ENCODE measurements at regions not wholly inside any gene's neighbourhood (a gene's known extent, or its start where the extent isn't known, plus 50 kb on each side); places are given as distances from the start of the nearest gene placed in this dataset.

DNA sequence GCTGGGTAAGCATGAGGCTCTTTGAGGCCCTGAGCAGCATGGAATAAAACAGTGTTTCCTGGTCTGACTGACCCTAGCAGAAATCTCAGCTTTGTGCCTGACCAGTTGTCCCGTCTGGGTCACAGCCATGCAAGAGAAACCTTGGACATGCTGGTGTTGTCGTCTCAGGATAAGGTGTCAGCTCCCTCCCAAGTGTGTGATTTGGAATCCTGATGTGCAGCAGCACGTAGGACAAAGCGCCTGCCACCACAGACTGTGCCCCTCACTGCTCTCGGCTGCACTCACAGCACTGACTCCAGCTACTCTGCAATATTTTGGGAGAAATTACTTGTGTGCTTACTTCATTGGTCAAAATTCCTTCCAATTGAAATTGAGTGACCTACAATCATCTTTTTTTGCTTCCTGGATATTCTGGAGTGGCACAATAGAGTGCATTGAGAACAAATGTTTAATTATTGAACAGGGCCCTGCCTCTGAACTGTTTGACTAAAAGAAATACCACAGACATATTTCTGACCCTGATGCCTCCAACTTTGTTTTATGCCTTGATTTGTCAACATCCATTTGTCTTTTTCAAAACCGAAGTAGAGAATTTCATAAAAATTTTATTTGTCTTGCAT lies 352.4 kb downstream of the SOCS6 start:
- DNase-seq (ENCODE audit: unreplicated experiment): no peak
- Mint-ChIP-seq H3K4me1 (ENCODE audit: insufficient read depth, unreplicated experiment) (peaks cover 11% of the 10 kb centered on the region), H3K4me3 (ENCODE audit: unreplicated experiment) (no peak overlapping the region), H3K27me3 (ENCODE audit: insufficient read depth, unreplicated experiment) (no peaks in the 10 kb centered on the region), H3K36me3 (ENCODE audit: insufficient read depth, unreplicated experiment) (no peaks in the 10 kb centered on the region), H3K9me3 (ENCODE audit: unreplicated experiment) (no peaks in the 10 kb centered on the region), H3K27ac (ENCODE audit: low read depth, unreplicated experiment) (no peak overlapping the region)
- BruUV-seq (replicated peaks): no TSS peak
- POLR2A ChIA-PET: no interaction called here
- intact Hi-C loops (cut with micrococcal nuclease): no loop called here
- TF ChIP-seq, protein P1, sequence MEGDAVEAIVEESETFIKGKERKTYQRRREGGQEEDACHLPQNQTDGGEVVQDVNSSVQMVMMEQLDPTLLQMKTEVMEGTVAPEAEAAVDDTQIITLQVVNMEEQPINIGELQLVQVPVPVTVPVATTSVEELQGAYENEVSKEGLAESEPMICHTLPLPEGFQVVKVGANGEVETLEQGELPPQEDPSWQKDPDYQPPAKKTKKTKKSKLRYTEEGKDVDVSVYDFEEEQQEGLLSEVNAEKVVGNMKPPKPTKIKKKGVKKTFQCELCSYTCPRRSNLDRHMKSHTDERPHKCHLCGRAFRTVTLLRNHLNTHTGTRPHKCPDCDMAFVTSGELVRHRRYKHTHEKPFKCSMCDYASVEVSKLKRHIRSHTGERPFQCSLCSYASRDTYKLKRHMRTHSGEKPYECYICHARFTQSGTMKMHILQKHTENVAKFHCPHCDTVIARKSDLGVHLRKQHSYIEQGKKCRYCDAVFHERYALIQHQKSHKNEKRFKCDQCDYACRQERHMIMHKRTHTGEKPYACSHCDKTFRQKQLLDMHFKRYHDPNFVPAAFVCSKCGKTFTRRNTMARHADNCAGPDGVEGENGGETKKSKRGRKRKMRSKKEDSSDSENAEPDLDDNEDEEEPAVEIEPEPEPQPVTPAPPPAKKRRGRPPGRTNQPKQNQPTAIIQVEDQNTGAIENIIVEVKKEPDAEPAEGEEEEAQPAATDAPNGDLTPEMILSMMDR (IDR thresholded peaks at IDR 0.05; ENCODE audit: unreplicated experiment): no peak
- CTCF ChIA-PET: no interaction called here

DNA sequence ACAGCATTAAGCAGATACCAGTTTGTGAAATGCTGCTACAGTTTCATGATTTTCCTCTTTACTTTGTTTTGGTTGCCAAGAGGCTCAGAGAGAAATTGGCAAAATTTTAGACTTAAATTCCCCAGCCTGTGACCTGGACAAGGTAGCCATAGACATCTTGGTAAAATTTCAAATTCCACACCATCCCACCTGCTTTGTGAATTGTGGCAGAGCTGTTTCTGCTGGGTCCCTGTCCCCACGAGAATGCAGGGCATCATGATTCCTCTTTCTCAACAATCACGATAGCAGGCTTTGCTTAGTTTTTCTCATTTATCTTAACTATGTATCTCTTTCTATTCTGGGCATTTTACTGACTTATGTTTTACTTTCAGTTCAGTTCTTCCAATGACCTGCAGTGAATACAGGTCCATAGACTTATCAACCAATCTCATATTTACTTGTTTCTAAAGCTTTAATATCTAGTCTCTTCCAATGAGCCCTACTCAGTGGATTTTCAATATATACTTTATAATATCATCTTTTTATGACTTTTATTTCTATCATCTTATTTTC lies 351.6 kb downstream of the SOCS6 start:
- no peaks in the 10 kb centered on the region for H3K36me3 Mint-ChIP-seq (ENCODE audit: insufficient read depth, unreplicated experiment)
- BruUV-seq (replicated peaks): no TSS peak
- no peaks in the 10 kb centered on the region for H3K27me3 Mint-ChIP-seq (ENCODE audit: insufficient read depth, unreplicated experiment)
- no peak overlapping the region for H3K27ac Mint-ChIP-seq (ENCODE audit: low read depth, unreplicated experiment)
- POLR2A ChIA-PET: no interaction called here
- H3K4me1 Mint-ChIP-seq (ENCODE audit: insufficient read depth, unreplicated experiment): peaks cover 13% of the 10 kb centered on the region
- H3K4me3 Mint-ChIP-seq (ENCODE audit: unreplicated experiment): no peak overlapping the region
- no peak for DNase-seq (ENCODE audit: unreplicated experiment)
- intact Hi-C loops (cut with micrococcal nuclease): no loop called here
- CTCF ChIA-PET: no interaction called here
- no peaks in the 10 kb centered on the region for H3K9me3 Mint-ChIP-seq (ENCODE audit: unreplicated experiment)
- TF ChIP-seq, protein P1 (IDR thresholded peaks at IDR 0.05; ENCODE audit: unreplicated experiment): no peak

DNA sequence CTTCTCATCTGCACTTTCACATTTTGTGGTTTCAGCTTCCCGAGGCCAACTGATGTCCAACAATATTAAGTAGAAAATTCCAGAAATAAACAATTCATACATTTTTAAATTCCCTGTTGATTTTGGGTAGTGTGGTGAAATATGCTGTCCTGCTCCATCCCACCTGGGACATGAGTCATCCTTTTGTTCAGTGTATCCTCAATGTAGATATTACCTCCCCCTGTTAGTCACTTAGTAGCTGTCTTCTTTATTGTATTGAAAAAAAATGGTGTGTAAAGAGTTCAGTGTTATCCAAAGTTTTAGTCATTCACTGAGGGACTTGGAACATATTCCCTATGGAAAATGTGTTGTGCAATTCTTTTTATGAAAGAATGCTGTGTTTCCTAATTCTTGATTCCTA lies 348.1 kb downstream of the SOCS6 start:
- no peaks in the 10 kb centered on the region for H3K27me3 Mint-ChIP-seq (ENCODE audit: insufficient read depth, unreplicated experiment)
- peaks cover 25% of the 10 kb centered on the region for H3K4me1 Mint-ChIP-seq (ENCODE audit: insufficient read depth, unreplicated experiment)
- H3K27ac Mint-ChIP-seq (ENCODE audit: low read depth, unreplicated experiment): peak overlapping the region; percentile 23
- H3K4me3 Mint-ChIP-seq (ENCODE audit: unreplicated experiment): no peak overlapping the region
- BruUV-seq (replicated peaks): no TSS peak
- POLR2A ChIA-PET: interaction anchor here (1.0 kb wide), 1 partner anchor 670 kb away, joined by 4 read pairs; no protein-coding TSS in a partner anchor
- peak; percentile 83 for DNase-seq (ENCODE audit: unreplicated experiment)
- CTCF ChIA-PET: no interaction called here
- H3K9me3 Mint-ChIP-seq (ENCODE audit: unreplicated experiment): no peaks in the 10 kb centered on the region
- TF ChIP-seq, protein P1 (IDR thresholded peaks at IDR 0.05; ENCODE audit: unreplicated experiment): no peak
- no peaks in the 10 kb centered on the region for H3K36me3 Mint-ChIP-seq (ENCODE audit: insufficient read depth, unreplicated experiment)
- intact Hi-C loops (cut with micrococcal nuclease): no loop called here

DNA sequence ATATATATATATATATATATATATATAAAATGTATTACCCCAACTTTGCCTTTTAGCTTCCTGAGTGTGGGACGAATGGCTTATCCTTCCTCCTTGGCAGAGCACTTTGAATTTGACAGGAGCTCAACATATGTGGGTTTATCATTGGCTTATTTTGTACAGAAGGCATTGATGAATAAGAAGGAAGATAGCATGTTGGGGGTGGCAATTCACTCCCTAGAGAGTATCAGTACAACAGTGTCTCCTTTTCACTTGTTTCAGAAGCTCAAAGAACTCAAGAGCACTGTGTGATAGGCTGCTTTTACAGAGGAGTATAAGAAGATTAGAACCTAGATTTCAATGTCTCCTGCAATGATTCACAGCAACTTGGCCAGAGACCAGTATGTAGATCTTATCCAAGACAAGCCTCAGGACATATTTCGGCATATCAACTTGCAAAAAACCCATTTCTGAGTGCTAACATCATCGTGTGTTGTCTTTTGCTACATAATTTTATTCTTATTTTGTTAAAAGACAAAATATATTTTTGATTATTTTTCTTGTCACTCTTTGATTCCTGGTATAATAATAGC lies 345.8 kb downstream of the SOCS6 start:
- Mint-ChIP-seq H3K4me1 (ENCODE audit: insufficient read depth, unreplicated experiment) (peaks cover 25% of the 10 kb centered on the region), H3K4me3 (ENCODE audit: unreplicated experiment) (no peak overlapping the region), H3K27ac (ENCODE audit: low read depth, unreplicated experiment) (peak overlapping the region; percentile 13), H3K36me3 (ENCODE audit: insufficient read depth, unreplicated experiment) (no peaks in the 10 kb centered on the region), H3K27me3 (ENCODE audit: insufficient read depth, unreplicated experiment) (no peaks in the 10 kb centered on the region), H3K9me3 (ENCODE audit: unreplicated experiment) (no peaks in the 10 kb centered on the region)
- BruUV-seq (replicated peaks): no TSS peak
- DNase-seq (ENCODE audit: unreplicated experiment): peak; percentile 80
- POLR2A ChIA-PET: interaction anchor here (1.2 to 1.5 kb wide), 2 partner anchors 11 to 54 kb away, joined by 6 to 8 read pairs; no protein-coding TSS in a partner anchor
- intact Hi-C loops (cut with micrococcal nuclease): no loop called here
- CTCF ChIA-PET: interaction anchor here (0.7 kb wide), 1 partner anchor 129 kb away, joined by 3 read pairs; no protein-coding TSS in a partner anchor
- TF ChIP-seq, protein P1 (IDR thresholded peaks at IDR 0.05; ENCODE audit: unreplicated experiment): no peak

All from MCF 10A (cell line).